B cell (primary cell): ENCODE measurements at regions not wholly inside any gene's neighbourhood (a gene's known extent, or its start where the extent isn't known, plus 50 kb on each side); places are given as distances from the start of the nearest gene placed in this dataset.

Experiments used
- ATAC-seq: fragments of 200-7000 bp; cut with Tn5 transposase; one replicate; pipeline ENCODE4 v1.10.0; 2021; ENCODE audit warnings: low read depth, mild to moderate bottlenecking, moderate number of reproducible peaks, moderate library complexity
- CTCF ChIA-PET: fragments of 350-600 bp; sonication (Branson Sonifier 250); formaldehyde crosslinking; loops from one replicate; lab custom pipeline; 2021; ENCODE audit warnings: antibody characterized with exemption, inconsistent platforms; lab: Charles Lee
- POLR2A ChIA-PET: fragments of 350-600 bp; sonication (Branson Sonifier 250); formaldehyde crosslinking; loops from one replicate; lab custom pipeline; 2021; ENCODE audit warnings: antibody characterized with exemption; lab: Charles Lee
- DNase-seq: peaks from one replicate; pipeline ENCODE4 v3.0.0; 2013
- H2AFZ ChIP-seq: 2 replicates; pipeline ENCODE4 v1.6.1; 2012; ENCODE audit warnings: mild to moderate bottlenecking, low read depth, low read length; ENCODE audit not compliant: insufficient read depth, poor library complexity, severe bottlenecking
- H3K27ac ChIP-seq, 2 donors: 1 replicate in 1 of 2; 2 replicates in 1 of 2; pipeline ENCODE4 v1.5.1; 2012 to 2013; ENCODE audit warnings: low read length in 2 of 2, mild to moderate bottlenecking in 2 of 2, moderate library complexity in 1 of 2
- H3K27me3 ChIP-seq, 4 experiments: fragments of 200-600 bp in 1 of 4; sonication (generic) in 1 of 4; replicated peaks in 1 of 4; 1 replicate in 2 of 4; 2 replicates in 2 of 4; pipeline versions ENCODE4 v1.6.1 to v1.7.0; 2013 to 2016; ENCODE audit warnings: low read length in 3 of 4, mild to moderate bottlenecking in 2 of 4, mixed read lengths in 1 of 4, moderate library complexity in 1 of 4; ENCODE audit not compliant: insufficient read depth in 4 of 4, control insufficient read depth in 3 of 4; ENCODE audit errors: control extremely low read depth in 1 of 4
- H3K36me3 ChIP-seq, 2 experiments: replicated peaks in 1 of 2; 1 replicate in 1 of 2; 2 replicates in 1 of 2; pipeline versions ENCODE4 v1.6.1 to v1.7.1; 2013; ENCODE audit warnings: low read length in 1 of 2; ENCODE audit not compliant: insufficient read depth in 2 of 2, control insufficient read depth in 1 of 2; ENCODE audit errors: control extremely low read depth in 1 of 2, extremely low read depth in 1 of 2
- H3K4me1 ChIP-seq, 2 donors: fragments of 200-600 bp in 1 of 2; sonication (generic) in 1 of 2; 1 replicate in 1 of 2; 2 replicates in 1 of 2; pipeline versions ENCODE4 v1.5.1 to v1.6.1; 2013 to 2017; ENCODE audit warnings: low read length in 2 of 2; ENCODE audit not compliant: control insufficient read depth in 2 of 2, insufficient read depth in 2 of 2
- H3K4me2 ChIP-seq: replicated peaks from 2 replicates; pipeline ENCODE3; 2012; ENCODE audit warnings: mild to moderate bottlenecking, low read depth, low read length; ENCODE audit not compliant: poor library complexity, severe bottlenecking
- H3K4me3 ChIP-seq, 5 experiments: fragments of 200-600 bp in 1 of 5; sonication (generic) in 1 of 5; 1 replicate in 3 of 5; 2 replicates in 2 of 5; pipeline versions ENCODE4 v1.5.1 to v1.7.0; 2011 to 2016; ENCODE audit warnings: low read length in 4 of 5, mild to moderate bottlenecking in 4 of 5, low read depth in 2 of 5, control low read depth in 1 of 5, moderate library complexity in 1 of 5; ENCODE audit not compliant: insufficient read depth in 1 of 5; ENCODE audit errors: control extremely low read depth in 1 of 5, extremely low read depth in 1 of 5
- H3K79me2 ChIP-seq: fragments of 200-600 bp; sonication (generic); one replicate; pipeline ENCODE4 v1.6.0; 2016; ENCODE audit warnings: low read length; ENCODE audit not compliant: control insufficient read depth, insufficient read depth
- H3K9ac ChIP-seq: fragments of 200-600 bp; sonication (generic); 2 replicates; pipeline ENCODE4 v1.6.1; 2017; ENCODE audit warnings: mild to moderate bottlenecking, low read length, moderate library complexity
- H3K9me3 ChIP-seq, 3 donors: one replicate each; pipeline versions ENCODE4 v1.6.1 to v1.7.1; 2013; ENCODE audit warnings: low read length in 2 of 3; ENCODE audit not compliant: control insufficient read depth in 2 of 3, insufficient read depth in 1 of 3; ENCODE audit errors: control extremely low read depth in 1 of 3
- H4K20me1 ChIP-seq: 2 replicates; pipeline ENCODE4 v1.6.0; 2012; ENCODE audit warnings: mild to moderate bottlenecking, low read length; ENCODE audit not compliant: insufficient read depth, control insufficient read depth, poor library complexity, severe bottlenecking
- H3K27ac Mint-ChIP-seq: one replicate; pipeline ENCODE4 v1.8.0; 2021; ENCODE audit warnings: mixed read lengths
- H3K27me3 Mint-ChIP-seq: one replicate; pipeline ENCODE4 v1.8.0; 2021; ENCODE audit warnings: mixed read lengths
- H3K4me1 Mint-ChIP-seq: one replicate; pipeline ENCODE4 v1.8.0; 2021; ENCODE audit warnings: mixed read lengths
- H3K4me3 Mint-ChIP-seq: one replicate; pipeline ENCODE4 v1.8.0; 2021; ENCODE audit warnings: mixed read lengths
- H3K9me3 Mint-ChIP-seq: one replicate; pipeline ENCODE4 v1.8.0; 2022; ENCODE audit warnings: mixed read lengths; ENCODE audit not compliant: insufficient read depth
- CTCF ChIP-seq: fragments of 200-600 bp; IDR thresholded peaks from one replicate; pipeline ENCODE4 v1.8.0; 2022; ENCODE audit warnings: antibody characterized with exemption, mild to moderate bottlenecking
- EZH2 ChIP-seq: IDR thresholded peaks from 2 replicates; pipeline ENCODE4 v1.6.1; 2012; ENCODE audit warnings: borderline replicate concordance, low read depth, mild to moderate bottlenecking, moderate library complexity, low read length; ENCODE audit not compliant: insufficient read depth, poor library complexity, severe bottlenecking
- WGBS: methylation state at CpG from one replicate; pipeline ENCODE4 v1.1.5; 2013; ENCODE audit warnings: missing lambda C conversion rate; ENCODE audit not compliant: insufficient coverage; 5-methylcytosine and 5-hydroxymethylcytosine counted together
- intact Hi-C: fragments of 100-400 bp; cut with micrococcal nuclease; formaldehyde crosslinking; loops from one replicate; pipeline ENCODE4 v1.10.0; 2022

- Histone ChIP-seq H3K27ac (no peak overlapping the region), H3K27me3 (peaks cover 0 to 3% (median 0%) of the 10 kb centered on the region in 4 experiments), H2AFZ (no peak overlapping the region), H3K79me2 (no peaks in the 10 kb centered on the region), H3K4me2 (no peak overlapping the region), H3K9ac (no peak overlapping the region), H3K9me3 (no peaks in the 10 kb centered on the region), H3K4me1 (no peaks in the 10 kb centered on the region), H3K4me3 (no peak overlapping the region), H4K20me1 (no peaks in the 10 kb centered on the region), H3K36me3 (no peaks in the 10 kb centered on the region)
- no peak for TF ChIP-seq CTCF
- no peak for TF ChIP-seq EZH2
- H3K27me3 Mint-ChIP-seq, result peaks cover 24% of the 10 kb centered on the region
- intact Hi-C loops, result no loop called here
- ATAC-seq, result no peak
- no peak overlapping the region for H3K27ac Mint-ChIP-seq
- CTCF ChIA-PET, result no interaction called here
- no CpG with 5 or more reads among the region's 2 CpGs for WGBS
- no peak for DNase-seq
- no peaks in the 10 kb centered on the region for H3K9me3 Mint-ChIP-seq
- no peak overlapping the region for H3K4me3 Mint-ChIP-seq
- H3K4me1 Mint-ChIP-seq, result no peaks in the 10 kb centered on the region
- POLR2A ChIA-PET, result no interaction called here
Measured at GRCh38 chr2:176956791-176957190, 255.8 kb upstream of the HNRNPA3 start.

GRCh38 chr2:176959614-176960013 lies 253.0 kb upstream of the HNRNPA3 start:
- TF ChIP-seq CTCF, result no peak
- TF ChIP-seq EZH2, result no peak
- no CpG with 5 or more reads among the region's 3 CpGs for WGBS
- ChIA-PET CTCF (no interaction called here), POLR2A (no interaction called here)
- Histone ChIP-seq H3K9ac (no peak overlapping the region), H3K4me3 (no peak overlapping the region), H4K20me1 (no peaks in the 10 kb centered on the region), H3K4me1 (no peaks in the 10 kb centered on the region), H3K27me3 (peaks cover 0 to 3% (median 0%) of the 10 kb centered on the region in 4 experiments), H3K79me2 (no peaks in the 10 kb centered on the region), H3K9me3 (no peaks in the 10 kb centered on the region), H3K4me2 (no peak overlapping the region), H3K27ac (no peak overlapping the region), H3K36me3 (no peaks in the 10 kb centered on the region), H2AFZ (no peak overlapping the region)
- Mint-ChIP-seq H3K27me3 (peaks cover 30% of the 10 kb centered on the region), H3K4me3 (no peak overlapping the region), H3K9me3 (no peaks in the 10 kb centered on the region), H3K4me1 (no peaks in the 10 kb centered on the region), H3K27ac (no peak overlapping the region)
- intact Hi-C loops, result no loop called here
- ATAC-seq (no peak), DNase-seq (no peak)
